VCaP (cell line): ENCODE measurements at regions not wholly inside any gene's neighbourhood (a gene's known extent, or its start where the extent isn't known, plus 50 kb on each side); places are given as distances from the start of the nearest gene placed in this dataset.

Experiments used
- H3K27ac ChIP-seq: fragments of 450-650 bp; 2 replicates; pipeline ENCODE4 v1.5.1; 2017
- TF ChIP-seq, protein P1 (sequence below): fragments of 450-650 bp; conservative IDR thresholded peaks from 2 replicates; pipeline ENCODE4 v1.5.1; 2017; ENCODE audit warnings: mild to moderate bottlenecking, moderate library complexity

GRCh38 chr15:70302360-70302759, 204.6 kb upstream of the TLE3 start:
- no peak overlapping the region for H3K27ac ChIP-seq
- TF ChIP-seq, protein P1, sequence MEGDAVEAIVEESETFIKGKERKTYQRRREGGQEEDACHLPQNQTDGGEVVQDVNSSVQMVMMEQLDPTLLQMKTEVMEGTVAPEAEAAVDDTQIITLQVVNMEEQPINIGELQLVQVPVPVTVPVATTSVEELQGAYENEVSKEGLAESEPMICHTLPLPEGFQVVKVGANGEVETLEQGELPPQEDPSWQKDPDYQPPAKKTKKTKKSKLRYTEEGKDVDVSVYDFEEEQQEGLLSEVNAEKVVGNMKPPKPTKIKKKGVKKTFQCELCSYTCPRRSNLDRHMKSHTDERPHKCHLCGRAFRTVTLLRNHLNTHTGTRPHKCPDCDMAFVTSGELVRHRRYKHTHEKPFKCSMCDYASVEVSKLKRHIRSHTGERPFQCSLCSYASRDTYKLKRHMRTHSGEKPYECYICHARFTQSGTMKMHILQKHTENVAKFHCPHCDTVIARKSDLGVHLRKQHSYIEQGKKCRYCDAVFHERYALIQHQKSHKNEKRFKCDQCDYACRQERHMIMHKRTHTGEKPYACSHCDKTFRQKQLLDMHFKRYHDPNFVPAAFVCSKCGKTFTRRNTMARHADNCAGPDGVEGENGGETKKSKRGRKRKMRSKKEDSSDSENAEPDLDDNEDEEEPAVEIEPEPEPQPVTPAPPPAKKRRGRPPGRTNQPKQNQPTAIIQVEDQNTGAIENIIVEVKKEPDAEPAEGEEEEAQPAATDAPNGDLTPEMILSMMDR = no peak

DNA sequence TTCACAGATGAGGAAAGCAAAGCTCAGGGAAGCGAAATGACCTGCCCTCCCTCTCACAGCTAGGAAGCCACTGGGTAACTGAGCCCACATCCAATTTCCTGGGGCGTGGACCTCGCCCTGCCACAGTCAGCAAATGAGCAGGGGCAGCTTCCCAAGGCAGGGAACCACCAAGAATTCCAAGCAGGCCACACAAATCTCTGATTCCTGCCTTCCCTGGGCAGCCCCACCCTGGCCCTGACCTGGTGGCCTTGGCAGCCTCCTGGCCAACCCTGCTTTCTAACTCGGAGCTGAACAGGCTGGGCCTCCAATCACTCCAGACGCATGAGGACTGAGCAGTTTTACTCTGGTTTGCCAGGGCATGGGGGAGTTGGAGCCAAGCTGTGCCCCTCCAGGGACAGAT, 203.7 kb upstream of the TLE3 start:
- no peak overlapping the region for H3K27ac ChIP-seq

DNA sequence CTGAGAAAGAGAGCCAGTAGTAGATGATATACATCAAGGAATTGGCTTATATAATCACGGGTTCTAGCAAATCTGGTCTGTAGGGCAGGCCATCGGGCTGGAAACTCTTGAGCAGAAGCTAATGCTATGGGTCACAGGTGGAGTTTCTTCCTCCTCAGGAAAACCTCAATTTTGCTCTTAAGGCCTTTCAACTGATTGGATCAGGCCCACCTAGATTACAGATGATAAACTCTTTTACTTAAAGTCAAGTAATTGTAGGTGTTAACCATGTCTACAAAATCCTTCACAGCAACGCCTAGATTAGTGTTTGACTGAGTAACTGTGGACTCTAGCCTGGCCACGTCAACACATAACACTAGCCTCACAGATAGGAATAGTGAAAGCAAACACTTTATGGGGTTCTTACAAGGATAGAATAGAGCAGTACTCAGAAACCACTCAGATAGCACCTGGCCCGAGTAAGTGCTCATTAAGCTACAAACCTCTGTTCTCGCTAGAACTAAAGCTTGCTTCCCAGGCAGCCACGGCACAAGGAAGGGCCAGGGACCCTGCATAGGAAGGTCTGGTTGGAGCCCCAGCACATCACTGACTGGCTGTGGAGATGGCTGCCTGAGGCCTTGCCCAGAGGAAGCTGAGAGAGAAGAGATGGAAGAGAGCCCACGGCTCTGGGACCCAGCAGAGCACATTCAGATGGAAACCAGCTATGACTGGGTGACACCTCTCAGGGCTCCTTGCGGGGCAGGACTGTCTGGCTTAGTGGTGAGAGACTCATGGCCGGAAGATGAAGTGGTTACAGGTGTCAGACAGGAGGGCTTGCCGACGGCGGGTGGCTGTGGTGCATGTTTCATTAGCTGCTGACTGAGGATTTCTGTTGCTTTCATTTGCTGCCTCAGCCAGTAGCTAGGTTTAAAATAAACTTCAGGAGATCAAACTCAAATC, 202.5 kb upstream of the TLE3 start:
- H3K27ac ChIP-seq = no peak overlapping the region
- TF ChIP-seq, protein P1 = no peak

More for the DNA sequence above, 203.7 kb upstream of the TLE3 start:
- TF ChIP-seq, protein P1 = no peak

- H3K27ac ChIP-seq = no peak overlapping the region
- TF ChIP-seq, protein P1 = no peak
These were observed 199.8 kb upstream of the TLE3 start for GRCh38 chr15:70297465-70298058.

- TF ChIP-seq, protein P1 = no peak
- H3K27ac ChIP-seq = no peak overlapping the region
These were observed 197.1 kb upstream of the TLE3 start for GRCh38 chr15:70294731-70295305.

GRCh38 chr15:70293591-70294470, 196.1 kb upstream of the TLE3 start:
- no peak overlapping the region for H3K27ac ChIP-seq
- TF ChIP-seq, protein P1 = no peak
